SK-N-SH (cell line): ENCODE measurements at regions not wholly inside any gene's neighbourhood (a gene's known extent, or its start where the extent isn't known, plus 50 kb on each side); places are given as distances from the start of the nearest gene placed in this dataset.

ENCODE experiments used
- CTCF ChIA-PET: fragments of 300-600, 350-600 bp; formaldehyde crosslinking; extraction: SDS; loops from one replicate; lab custom pipeline; 2021; lab: Yijun Ruan, JAX
- POLR2A ChIA-PET: fragments of 350-600 bp; sonication (Branson Sonifier 250); formaldehyde crosslinking; extraction: SDS; loops from one replicate; lab custom pipeline; 2020; ENCODE audit warnings: antibody characterized with exemption, inconsistent platforms; lab: Yijun Ruan, JAX
- DNase-seq: peaks from one replicate; pipeline ENCODE4 v3.0.0; 2012
- H2AFZ ChIP-seq: fragments of 200-600 bp; sonication (generic); 2 replicates; pipeline ENCODE4 v1.8.1; 2016; ENCODE audit warnings: antibody characterized with exemption, mild to moderate bottlenecking, low read depth
- H3F3A ChIP-seq: fragments of 200-600 bp; sonication (generic); replicated peaks from 2 replicates; pipeline ENCODE3; 2016; ENCODE audit warnings: antibody characterized with exemption, mild to moderate bottlenecking; ENCODE audit not compliant: insufficient read depth
- H3K27ac ChIP-seq, 2 experiments: fragments of 200-500 bp in 1 of 2; fragments of 200-600 bp in 1 of 2; sonication (Bioruptor generic) in 1 of 2; sonication (generic), shearing (Covaris generic) in 1 of 2; 2 replicates each; pipeline versions ENCODE4 v1.5.1 to v1.6.1; 2014 to 2016; ENCODE audit warnings: low read depth in 2 of 2, inconsistent platforms in 1 of 2, low read length in 1 of 2, mild to moderate bottlenecking in 1 of 2, mixed read lengths in 1 of 2
- H3K27me3 ChIP-seq: fragments of 200-600 bp; sonication (generic), shearing (Covaris generic); 2 replicates; pipeline ENCODE4 v1.6.1; 2016; ENCODE audit warnings: mixed run types; ENCODE audit not compliant: insufficient read depth
- H3K36me3 ChIP-seq, 2 experiments: fragments of 200-500 bp in 1 of 2; fragments of 200-600 bp in 1 of 2; sonication (Bioruptor generic) in 1 of 2; sonication (generic) in 1 of 2; replicated peaks in 1 of 2; 2 replicates each; pipeline versions ENCODE3 to v1.5.1; 2014 to 2016; ENCODE audit warnings: low read length in 1 of 2, mild to moderate bottlenecking in 1 of 2; ENCODE audit not compliant: insufficient read depth in 2 of 2, control insufficient read depth in 1 of 2
- H3K4me1 ChIP-seq, 2 experiments: fragments of 200-500 bp in 1 of 2; fragments of 200-600 bp in 1 of 2; sonication (Bioruptor generic) in 1 of 2; sonication (generic), shearing (Covaris generic) in 1 of 2; 2 replicates each; pipeline versions ENCODE4 v1.5.1 to v1.6.1; 2014 to 2016; ENCODE audit warnings: low read depth in 1 of 2, low read length in 1 of 2, mixed run types in 1 of 2; ENCODE audit not compliant: insufficient read depth in 2 of 2, control insufficient read depth in 1 of 2
- H3K4me2 ChIP-seq: fragments of 200-600 bp; sonication (generic), shearing (Covaris generic); 2 replicates; pipeline ENCODE4 v1.6.1; 2017; ENCODE audit warnings: mixed run types
- H3K4me3 ChIP-seq, 2 experiments: fragments of 200-500 bp in 1 of 2; fragments of 200-600 bp in 1 of 2; sonication (Bioruptor generic) in 1 of 2; sonication (generic), shearing (Covaris generic) in 1 of 2; 2 replicates each; pipeline versions ENCODE4 v1.5.1 to v1.8.1; 2014 to 2016; ENCODE audit warnings: low read depth in 2 of 2, inconsistent platforms in 1 of 2, low read length in 1 of 2, mild to moderate bottlenecking in 1 of 2, mixed read lengths in 1 of 2, moderate library complexity in 1 of 2
- H3K79me2 ChIP-seq: fragments of 200-600 bp; sonication (generic); 2 replicates; pipeline ENCODE4 v1.8.1; 2017; ENCODE audit warnings: mild to moderate bottlenecking; ENCODE audit not compliant: insufficient read depth
- H3K9ac ChIP-seq: fragments of 200-600 bp; sonication (generic); 2 replicates; pipeline ENCODE4 v1.6.1; 2017; ENCODE audit warnings: mixed run types
- H3K9me2 ChIP-seq: fragments of 200-600 bp; sonication (generic); 2 replicates; pipeline ENCODE4 v1.6.1; 2017; ENCODE audit warnings: mixed run types
- H3K9me3 ChIP-seq: fragments of 200-600 bp; sonication (generic); 2 replicates; pipeline ENCODE4 v1.6.1; 2017; ENCODE audit warnings: mixed run types, mild to moderate bottlenecking, moderate library complexity
- H4K20me1 ChIP-seq: fragments of 200-600 bp; sonication (generic); 2 replicates; pipeline ENCODE4 v1.6.1; 2017; ENCODE audit warnings: mild to moderate bottlenecking, mixed run types; ENCODE audit not compliant: insufficient read depth
- CHD2 ChIP-seq: fragments of 150-350 bp; IDR thresholded peaks from 2 replicates; pipeline ENCODE4 v1.6.1; 2018; ENCODE audit warnings: low read length; ENCODE audit not compliant: partially characterized antibody
- CTCF ChIP-seq: fragments of 200-600 bp; sonication (generic); IDR thresholded peaks from 2 replicates; pipeline ENCODE4 v1.6.1; 2017; ENCODE audit warnings: antibody characterized with exemption, mild to moderate bottlenecking, moderate library complexity
- GATA2 ChIP-seq: sonication (generic); formaldehyde crosslinking; IDR thresholded peaks from 2 replicates; pipeline ENCODE4 v1.5.0; 2020; ENCODE audit warnings: mild to moderate bottlenecking, missing genetic modification reagents
- RAD21 ChIP-seq: IDR thresholded peaks from 2 replicates; pipeline ENCODE4 v1.6.1; 2012; ENCODE audit warnings: mild to moderate bottlenecking, low read length
- RCOR1 ChIP-seq: fragments of 150-350 bp; IDR thresholded peaks from 2 replicates; pipeline ENCODE4 v1.6.1; 2017; ENCODE audit warnings: antibody characterized with exemption, low read length
- RFX5 ChIP-seq: IDR thresholded peaks from 2 replicates; pipeline ENCODE4 v1.6.1; 2012; ENCODE audit warnings: mild to moderate bottlenecking, improper control_type of control experiment, low read length
- RXRA ChIP-seq: IDR thresholded peaks from 2 replicates; pipeline ENCODE4 v1.4.0; 2012; ENCODE audit warnings: low read depth, mild to moderate bottlenecking, borderline replicate concordance
- SMC3 ChIP-seq: IDR thresholded peaks from 2 replicates; pipeline ENCODE4 v1.6.1; 2012; ENCODE audit warnings: low read depth, low read length, improper control_type of control experiment
- TAF1 ChIP-seq: IDR thresholded peaks from 2 replicates; pipeline ENCODE4 v1.6.1; 2012; ENCODE audit warnings: low read depth, mild to moderate bottlenecking, low read length, moderate library complexity, borderline replicate concordance
- TEAD4 ChIP-seq: IDR thresholded peaks from 2 replicates; pipeline ENCODE4 v1.4.0; 2012; ENCODE audit warnings: mild to moderate bottlenecking, borderline replicate concordance; ENCODE audit not compliant: insufficient read depth
- YY1 ChIP-seq: IDR thresholded peaks from 2 replicates; pipeline ENCODE4 v1.4.0; 2012; ENCODE audit warnings: low read depth, mild to moderate bottlenecking
- ZBTB33 ChIP-seq: IDR thresholded peaks from 2 replicates; pipeline ENCODE4 v1.4.0; 2012; ENCODE audit warnings: low read depth, borderline replicate concordance
- WGBS: methylation state at CpG from one replicate; pipeline ENCODE4 v1.1.6; 2017; ENCODE audit warnings: low lambda C conversion rate; 5-methylcytosine and 5-hydroxymethylcytosine counted together
- TF ChIP-seq, protein P1 (sequence below): fragments of 150-350 bp; IDR thresholded peaks from 2 replicates; pipeline ENCODE4 v1.6.1; 2016; ENCODE audit warnings: mild to moderate bottlenecking, low read depth, low read length

DNA sequence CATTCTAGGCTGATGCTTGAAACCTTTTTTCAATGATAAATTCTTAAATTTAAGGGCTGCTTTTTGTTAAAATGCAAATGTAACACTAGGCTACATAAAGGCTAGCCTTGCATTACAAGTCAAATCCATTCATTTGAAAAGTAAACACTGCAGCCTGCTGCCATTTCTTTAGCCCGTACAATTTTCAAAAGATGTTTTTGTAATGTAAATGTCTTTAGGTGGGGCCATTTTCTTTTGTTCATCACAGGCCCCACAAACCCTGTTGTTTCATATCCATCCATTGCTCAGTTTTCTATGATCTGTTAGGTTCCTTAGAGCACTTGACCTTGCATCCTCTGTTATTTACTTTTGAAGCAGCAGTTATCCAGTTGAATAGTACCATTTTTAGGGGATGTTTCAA is 296.2 kb upstream of the AMOT start:
- H4K20me1 ChIP-seq, result no peaks in the 10 kb centered on the region
- DNase-seq, result no peak
- TF ChIP-seq, protein P1, sequence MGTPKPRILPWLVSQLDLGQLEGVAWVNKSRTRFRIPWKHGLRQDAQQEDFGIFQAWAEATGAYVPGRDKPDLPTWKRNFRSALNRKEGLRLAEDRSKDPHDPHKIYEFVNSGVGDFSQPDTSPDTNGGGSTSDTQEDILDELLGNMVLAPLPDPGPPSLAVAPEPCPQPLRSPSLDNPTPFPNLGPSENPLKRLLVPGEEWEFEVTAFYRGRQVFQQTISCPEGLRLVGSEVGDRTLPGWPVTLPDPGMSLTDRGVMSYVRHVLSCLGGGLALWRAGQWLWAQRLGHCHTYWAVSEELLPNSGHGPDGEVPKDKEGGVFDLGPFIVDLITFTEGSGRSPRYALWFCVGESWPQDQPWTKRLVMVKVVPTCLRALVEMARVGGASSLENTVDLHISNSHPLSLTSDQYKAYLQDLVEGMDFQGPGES, result no peak
- TF ChIP-seq TAF1, result no peak
- TF ChIP-seq ZBTB33, result no peak
- no peak for TF ChIP-seq TEAD4
- no peak for TF ChIP-seq YY1
- no peak for TF ChIP-seq CHD2
- TF ChIP-seq RXRA, result no peak
- TF ChIP-seq RCOR1, result no peak
- no peak for TF ChIP-seq RAD21
- no peak for TF ChIP-seq CTCF
- no peaks in the 10 kb centered on the region for H3K9me3 ChIP-seq
- no peak overlapping the region for H3K9ac ChIP-seq
- POLR2A ChIA-PET, result no interaction called here
- no peak overlapping the region for H3K4me3 ChIP-seq
- H3K4me2 ChIP-seq, result no peak overlapping the region
- H3K27me3 ChIP-seq, result no peaks in the 10 kb centered on the region
- no peaks in the 10 kb centered on the region for H3K36me3 ChIP-seq
- no peaks in the 10 kb centered on the region for H3K9me2 ChIP-seq
- CTCF ChIA-PET, result no interaction called here
- no peaks in the 10 kb centered on the region for H3K4me1 ChIP-seq
- WGBS, result 3% methylated on average over 1 of the region's 1 CpG
- no peaks in the 10 kb centered on the region for H3F3A ChIP-seq
- H2AFZ ChIP-seq, result no peak overlapping the region
- H3K79me2 ChIP-seq, result no peaks in the 10 kb centered on the region
- H3K27ac ChIP-seq, result no peak overlapping the region

DNA sequence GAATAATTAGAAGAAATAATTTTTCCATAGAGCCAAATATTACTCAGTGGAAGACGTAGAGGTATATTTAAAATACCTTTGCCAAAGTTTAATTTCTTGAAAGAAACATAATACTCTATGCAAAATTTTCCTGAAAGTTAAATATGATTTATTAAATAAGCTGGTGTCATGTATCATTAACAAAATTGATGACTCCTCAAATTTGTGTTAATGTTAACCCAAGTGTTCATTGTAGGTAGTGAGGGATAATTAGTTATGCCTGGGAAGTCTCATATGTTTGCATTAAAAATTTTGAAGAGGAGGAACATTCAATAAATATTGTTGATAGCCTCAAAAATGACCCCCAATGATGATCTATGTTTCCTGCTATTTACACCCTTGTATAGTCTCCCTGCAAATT is 292.7 kb upstream of the AMOT start:
- no peak overlapping the region for H3K4me3 ChIP-seq
- H2AFZ ChIP-seq, result no peak overlapping the region
- no peaks in the 10 kb centered on the region for H3K79me2 ChIP-seq
- H3K36me3 ChIP-seq, result no peaks in the 10 kb centered on the region
- no peak for DNase-seq
- H3K27me3 ChIP-seq, result no peaks in the 10 kb centered on the region
- H3K4me2 ChIP-seq, result no peak overlapping the region
- H3K27ac ChIP-seq, result no peak overlapping the region
- ChIA-PET CTCF (no interaction called here), POLR2A (no interaction called here)
- 13% methylated on average over 1 of the region's 1 CpG for WGBS
- H3K9ac ChIP-seq, result no peak overlapping the region
- H3K9me3 ChIP-seq, result no peaks in the 10 kb centered on the region
- no peaks in the 10 kb centered on the region for H3F3A ChIP-seq
- H3K4me1 ChIP-seq, result no peaks in the 10 kb centered on the region
- no peaks in the 10 kb centered on the region for H4K20me1 ChIP-seq
- H3K9me2 ChIP-seq, result no peaks in the 10 kb centered on the region
- TF ChIP-seq YY1, result no peak
- no peak for TF ChIP-seq GATA2 (CRISPR knock-in tag)
- TF ChIP-seq RFX5, result no peak
- TF ChIP-seq SMC3, result no peak
